Left lobe of liver (tissue), 2 donors: ENCODE measurements at regions not wholly inside any gene's neighbourhood (a gene's known extent, or its start where the extent isn't known, plus 50 kb on each side); places are given as distances from the start of the nearest gene placed in this dataset.
"Not testable (repeated sequence)": the region's sequence is repeated elsewhere in the genome, so short reads cannot be mapped to it uniquely, and the experiment has no call there.

ENCODE experiments used
- ATAC-seq: fragments of 200-7000 bp; cut with Tn5 transposase; one replicate; pipeline ENCODE4 v1.9.1; 2020; ENCODE audit warnings: mild to moderate bottlenecking, moderate library complexity
- DNase-seq: peaks from one replicate; pipeline ENCODE4 v3.0.0-alpha.2; 2020; ENCODE audit warnings: low spot score
- donor health status: DM: no; HTN: no; CAD: no; lungs with moderate emphysema.
- donor health status: DM: no; HTN: yes; CAD: no.

- DNase-seq, result no peak
- ATAC-seq, result no peak
Observed at GRCh38 chr6:144793744-144794143, 508.6 kb downstream of the UTRN start.

DNA sequence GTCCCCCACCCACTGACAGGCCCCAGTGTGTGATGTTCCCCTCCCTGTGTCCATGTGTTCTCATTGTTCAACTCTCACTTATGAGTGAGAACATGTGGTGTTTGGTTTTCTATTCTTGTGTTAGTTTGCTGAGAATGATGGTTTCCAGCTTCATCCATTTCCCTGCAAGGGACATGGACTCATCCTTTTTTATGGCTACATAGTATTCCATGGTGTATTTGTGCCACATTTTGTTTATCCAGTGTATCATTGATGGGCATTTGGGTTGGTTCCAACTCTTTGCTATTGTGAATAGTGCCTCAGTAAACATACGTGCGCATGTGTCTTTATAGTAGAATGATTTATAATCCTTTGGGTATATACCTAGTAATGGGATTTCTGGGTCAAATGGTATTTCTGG is 509.9 kb downstream of the UTRN start:
- not testable (repeated sequence) for DNase-seq, ATAC-seq

DNA sequence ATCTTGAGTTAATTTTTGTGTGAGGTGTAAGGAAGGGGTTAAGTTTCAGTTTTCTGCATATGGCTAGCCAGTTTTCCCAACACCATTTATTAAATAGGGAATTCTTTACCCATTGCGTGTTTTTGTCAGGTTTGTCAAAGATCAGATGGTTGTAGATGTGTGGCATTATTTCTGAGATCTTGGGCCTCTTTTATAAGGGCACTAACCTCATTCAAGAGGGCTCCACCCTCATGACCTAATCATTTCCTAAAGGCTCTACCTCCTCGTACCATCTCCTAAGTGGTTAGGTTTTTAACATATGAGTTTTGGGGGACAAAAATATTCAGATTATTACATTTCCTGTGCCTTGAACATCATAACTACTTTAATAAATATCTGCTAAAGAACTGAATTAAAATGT is 510.9 kb downstream of the UTRN start:
- no peak for ATAC-seq
- DNase-seq, result no peak

DNA sequence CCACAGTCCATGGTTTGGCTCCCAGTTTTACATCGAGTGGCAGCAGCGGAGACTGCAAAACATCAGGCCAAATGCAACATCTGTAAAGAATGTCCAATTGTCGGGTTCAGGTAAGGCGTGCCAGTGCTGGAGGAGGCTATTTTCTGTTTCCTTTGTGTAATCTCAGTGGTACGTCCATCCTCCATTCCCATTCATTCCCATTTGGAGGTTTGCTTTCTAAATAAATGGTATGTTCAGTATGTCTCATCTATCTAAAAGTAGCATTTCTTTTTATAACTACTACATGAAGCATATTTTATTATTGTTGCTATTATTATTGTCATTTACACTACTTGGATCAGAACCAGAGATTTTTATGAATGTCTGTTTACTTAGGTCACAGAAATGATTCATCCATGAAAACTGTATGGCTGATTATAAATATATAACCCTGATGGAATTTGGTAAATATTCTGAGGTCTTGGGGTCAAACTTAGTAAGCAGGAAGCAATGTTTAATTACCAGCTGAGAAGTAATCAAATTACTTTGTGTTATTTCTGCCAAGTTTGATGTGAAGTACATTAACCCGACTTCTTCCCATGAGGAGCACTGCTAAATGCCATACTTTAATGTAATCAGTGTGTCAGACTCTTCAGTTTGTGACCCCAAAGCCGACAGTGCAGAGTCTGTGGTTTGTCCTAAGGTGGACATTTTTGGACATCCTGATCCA is 512.9 kb downstream of the UTRN start:
- DNase-seq (no peak), ATAC-seq (no peak)

DNA sequence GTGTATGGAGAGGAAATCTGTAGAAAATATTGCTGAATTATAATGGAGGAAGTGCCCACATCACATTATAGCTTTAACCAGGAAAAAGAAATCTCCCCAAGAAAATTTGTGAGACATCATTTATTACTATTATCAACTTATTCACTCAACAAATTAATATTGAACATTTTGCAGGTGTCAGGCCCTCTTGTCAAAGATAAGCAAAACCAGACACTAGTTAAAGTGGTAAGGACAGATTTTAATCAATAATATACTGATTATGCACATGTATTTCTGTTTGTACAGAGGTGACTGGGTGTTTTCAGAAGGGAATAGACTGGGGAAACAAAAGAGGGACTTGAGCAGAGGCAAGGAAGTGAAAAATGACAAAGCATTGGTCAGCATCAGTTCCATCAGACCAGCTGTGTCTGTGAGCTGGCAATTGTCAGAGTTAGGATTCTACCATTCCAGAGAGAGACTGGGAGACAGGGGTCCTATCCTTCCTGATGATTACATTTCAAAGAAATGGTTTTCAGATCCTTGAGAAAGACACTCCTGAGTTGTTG is 519.2 kb downstream of the UTRN start:
- DNase-seq (no peak), ATAC-seq (no peak)

GRCh38 chr6:144805049-144805448 is 519.9 kb downstream of the UTRN start:
- ATAC-seq (no peak), DNase-seq (no peak)

GRCh38 chr6:144806222-144806621 is 521.1 kb downstream of the UTRN start:
- DNase-seq, result no peak
- ATAC-seq, result no peak

- no peak for ATAC-seq
- no peak for DNase-seq
Observed at GRCh38 chr6:144809120-144809519, 524.0 kb downstream of the UTRN start.

- DNase-seq (no peak), ATAC-seq (no peak)
Observed at GRCh38 chr6:144809969-144810368, 524.8 kb downstream of the UTRN start.

GRCh38 chr6:144811140-144811539 is 526.0 kb downstream of the UTRN start:
- DNase-seq (no peak), ATAC-seq (no peak)

DNA sequence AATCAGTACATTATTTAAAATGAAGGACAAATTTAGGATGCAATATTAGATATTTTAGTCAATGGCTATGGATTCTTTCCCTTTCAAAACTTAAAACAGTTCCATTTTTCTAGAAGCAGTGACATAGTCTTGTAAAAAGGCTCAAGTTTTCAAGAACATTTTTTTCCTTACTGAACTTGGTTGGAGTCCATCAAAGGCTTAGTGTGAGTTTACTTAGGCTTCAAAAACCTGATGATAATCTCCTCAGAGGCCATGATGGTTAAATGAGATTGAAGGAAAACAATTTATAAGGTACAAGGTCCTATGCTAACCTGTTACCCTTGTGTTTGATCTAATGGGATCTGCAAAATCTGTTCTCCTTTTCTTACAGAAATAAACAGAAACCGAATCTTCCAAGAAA is 531.8 kb downstream of the UTRN start:
- no peak for ATAC-seq
- DNase-seq, result no peak

- ATAC-seq (no peak), DNase-seq (no peak)
Observed at GRCh38 chr6:144820270-144820669, 535.1 kb downstream of the UTRN start.

DNA sequence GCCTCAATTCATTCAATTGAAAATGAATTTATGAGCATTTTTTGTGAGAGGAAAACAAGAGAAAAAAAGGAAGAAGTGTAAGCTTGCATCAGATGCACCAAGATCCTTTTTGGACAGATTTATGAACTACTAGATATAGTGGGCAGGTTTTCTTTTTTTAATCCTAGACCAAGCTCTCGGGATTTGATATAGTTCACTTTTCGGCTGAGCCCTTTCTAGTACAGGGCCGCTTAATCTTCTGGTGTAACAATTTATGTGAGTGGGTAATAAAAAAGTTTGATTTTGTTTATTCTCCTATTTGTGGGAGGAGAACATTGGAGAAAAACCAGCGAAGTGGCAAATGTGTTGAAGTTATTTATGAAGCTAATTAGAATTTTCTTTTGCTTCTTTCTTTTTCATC is 538.0 kb downstream of the UTRN start:
- DNase-seq (no peak), ATAC-seq (no peak)

- ATAC-seq (no peak), DNase-seq (no peak)
Observed at GRCh38 chr6:144824018-144824417, 538.9 kb downstream of the UTRN start.

DNA sequence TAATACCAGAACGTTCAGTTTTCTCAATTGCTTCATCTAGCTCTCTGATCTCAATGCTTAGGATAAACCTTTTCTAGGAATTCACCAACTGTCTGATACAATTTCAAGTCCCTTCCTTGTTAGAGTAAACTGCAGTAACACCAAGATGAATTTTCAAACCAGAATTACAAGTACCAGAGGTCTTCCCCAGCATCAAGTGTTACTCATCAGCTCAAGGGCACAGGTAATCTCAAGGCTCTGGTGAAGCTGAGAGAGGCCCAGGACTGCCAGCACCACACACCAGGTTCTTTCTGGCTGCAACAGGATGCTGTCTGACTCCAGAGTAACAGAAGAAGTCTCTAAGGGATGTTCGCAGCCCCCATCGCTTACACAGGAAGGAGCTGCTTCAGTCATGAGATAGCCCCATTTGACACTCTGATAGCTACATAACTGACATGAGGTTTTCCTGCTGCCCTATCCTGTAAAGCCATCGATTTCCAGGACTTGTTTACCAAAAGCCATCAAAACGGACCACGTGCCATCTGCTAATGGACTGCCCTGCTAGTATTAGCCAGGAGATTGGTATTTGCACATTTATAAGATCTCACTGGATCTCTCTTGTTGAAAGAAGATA is 549.4 kb downstream of the UTRN start:
- ATAC-seq (no peak), DNase-seq (no peak)

DNA sequence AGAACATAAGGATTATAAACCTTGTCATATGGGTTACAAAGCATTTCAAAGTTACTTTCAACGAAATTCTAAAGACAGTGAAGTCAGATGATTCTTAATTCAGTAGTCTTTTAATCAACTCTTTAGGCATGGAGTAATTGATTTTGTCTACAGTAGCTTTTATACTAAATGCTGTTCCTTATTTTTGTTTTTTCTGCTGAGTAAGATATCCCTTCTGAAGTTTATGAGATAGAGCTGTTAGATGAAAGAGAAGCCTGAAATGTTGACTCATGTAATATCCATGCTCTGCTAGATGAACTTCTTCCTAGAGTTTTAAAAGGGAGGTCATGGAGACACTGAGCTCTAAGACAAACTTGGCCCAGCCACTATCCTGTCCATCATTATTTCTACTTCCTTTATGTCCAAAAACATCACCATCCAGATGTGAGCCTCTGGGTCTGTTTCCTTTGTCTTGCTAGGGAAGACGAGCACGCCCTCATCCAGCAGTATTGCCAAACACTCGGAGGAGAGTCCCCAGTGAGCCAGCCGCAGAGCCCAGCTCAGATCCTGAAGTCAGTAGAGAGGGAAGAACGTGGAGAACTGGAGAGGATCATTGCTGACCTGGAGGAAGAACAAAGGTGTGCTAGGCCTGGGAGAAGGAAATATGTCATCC is 550.3 kb downstream of the UTRN start:
- ATAC-seq (no peak), DNase-seq (no peak)

GRCh38 chr6:144840619-144841018 is 555.5 kb downstream of the UTRN start:
- no peak for DNase-seq
- ATAC-seq, result no peak

DNA sequence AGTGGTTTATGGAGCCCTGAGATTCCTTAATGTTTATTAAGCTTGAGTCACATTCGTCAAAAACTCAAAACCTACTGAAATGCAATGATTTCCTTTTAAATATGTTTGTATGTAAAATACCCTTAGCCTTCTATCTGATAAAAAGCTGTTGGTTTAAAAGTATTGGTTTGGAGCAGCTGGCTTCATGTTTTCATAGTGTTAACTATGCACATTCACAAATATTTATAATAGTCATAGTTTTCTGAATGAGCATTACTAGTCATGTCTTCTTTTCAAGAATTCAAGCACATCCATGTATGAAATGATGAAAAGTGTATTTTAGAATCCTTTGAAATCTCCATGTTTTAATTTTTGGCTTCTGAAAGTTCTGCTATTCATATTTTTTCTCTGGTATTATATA is 558.6 kb downstream of the UTRN start:
- no peak for ATAC-seq
- no peak for DNase-seq

DNA sequence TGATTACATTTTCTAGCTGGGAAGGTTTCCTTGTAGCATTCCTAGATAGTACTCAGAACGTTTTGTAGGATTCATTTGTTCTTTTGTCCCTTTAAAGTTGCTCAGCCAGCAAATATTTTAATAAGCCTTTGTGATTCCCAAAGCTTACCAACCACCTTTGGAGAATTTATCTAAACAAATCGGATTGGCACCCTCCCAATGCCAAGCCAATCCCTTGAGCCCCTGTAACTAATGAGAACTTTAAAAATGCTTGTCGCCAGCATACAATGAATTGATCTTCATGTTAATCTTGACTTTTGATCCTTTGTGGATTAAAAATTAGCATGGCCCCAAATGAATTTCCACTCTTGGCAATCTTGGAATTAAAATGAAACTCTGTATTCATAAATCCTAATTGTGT is 559.5 kb downstream of the UTRN start:
- no peak for DNase-seq
- ATAC-seq, result no peak

DNA sequence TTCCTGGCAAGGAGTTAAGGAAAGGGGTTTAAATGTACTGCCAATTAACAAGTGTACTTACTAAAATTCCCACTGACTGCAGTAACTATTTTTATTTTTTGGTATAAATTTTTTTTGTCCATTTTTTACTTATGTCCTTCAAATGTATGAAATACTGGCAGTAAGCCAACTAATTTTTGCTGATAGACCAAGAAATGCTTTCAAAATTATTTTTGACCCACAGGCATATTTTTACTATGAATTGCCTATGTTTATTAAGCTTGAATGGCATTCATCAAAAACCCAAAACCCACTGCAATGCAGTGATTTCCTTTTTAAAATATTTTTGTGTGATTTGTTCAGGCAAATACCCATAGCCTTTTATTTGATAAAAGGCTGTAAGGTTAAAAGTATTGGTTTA is 560.1 kb downstream of the UTRN start:
- DNase-seq (no peak), ATAC-seq (no peak)

GRCh38 chr6:144847916-144848315 is 562.8 kb downstream of the UTRN start:
- DNase-seq (no peak), ATAC-seq (no peak)

- ATAC-seq, result no peak
- DNase-seq, result no peak
Observed at GRCh38 chr6:144849920-144850319, 564.8 kb downstream of the UTRN start.
